ENCODE measurements at regions not wholly inside any gene's neighbourhood (a gene's known extent, or its start where the extent isn't known, plus 50 kb on each side); places are given as distances from the start of the nearest gene placed in this dataset.

GRCh38 chr10:4004144-4004543 lies 219.1 kb upstream of the KLF6 start:
- no peak for FAIRE-seq

- FAIRE-seq = no peak
Measured at GRCh38 chr10:4003348-4003973, 218.5 kb upstream of the KLF6 start.

GRCh38 chr10:4001811-4002210 lies 216.8 kb upstream of the KLF6 start:
- FAIRE-seq = no peak

GRCh38 chr10:3999642-4000041 lies 214.6 kb upstream of the KLF6 start:
- FAIRE-seq = no peak

GRCh38 chr10:3996697-3997096 lies 211.7 kb upstream of the KLF6 start:
- no peak for FAIRE-seq

GRCh38 chr10:3995302-3996210 lies 210.5 kb upstream of the KLF6 start:
- FAIRE-seq = no peak

- no peak for FAIRE-seq
Measured at GRCh38 chr10:3992382-3993178, 207.6 kb upstream of the KLF6 start.

GRCh38 chr10:3990307-3990706 lies 205.3 kb upstream of the KLF6 start:
- FAIRE-seq = no peak

- FAIRE-seq = no peak
Measured at GRCh38 chr10:3987143-3987974, 202.3 kb upstream of the KLF6 start.

GRCh38 chr10:3986493-3987142 lies 201.6 kb upstream of the KLF6 start:
- FAIRE-seq = no peak

GRCh38 chr10:3982746-3983442 lies 197.9 kb upstream of the KLF6 start:
- no peak for FAIRE-seq

GRCh38 chr10:3981300-3981699 lies 196.3 kb upstream of the KLF6 start:
- FAIRE-seq = no peak

- no peak for FAIRE-seq
Measured at GRCh38 chr10:3980660-3981059, 195.7 kb upstream of the KLF6 start.

- FAIRE-seq = no peak
Measured at GRCh38 chr10:3980144-3980543, 195.1 kb upstream of the KLF6 start.

GRCh38 chr10:3978761-3979160 lies 193.8 kb upstream of the KLF6 start:
- FAIRE-seq = no peak

GRCh38 chr10:3978174-3978573 lies 193.2 kb upstream of the KLF6 start:
- FAIRE-seq = no peak

GRCh38 chr10:3977761-3978160 lies 192.8 kb upstream of the KLF6 start:
- no peak for FAIRE-seq

GRCh38 chr10:3976718-3977117 lies 191.7 kb upstream of the KLF6 start:
- no peak for FAIRE-seq

- no peak for FAIRE-seq
Measured at GRCh38 chr10:3976171-3976570, 191.2 kb upstream of the KLF6 start.

GRCh38 chr10:3975016-3975415 lies 190.0 kb upstream of the KLF6 start:
- no peak for FAIRE-seq

All from G401.6 (cell line).